ENCODE measurements at regions not wholly inside any gene's neighbourhood (a gene's known extent, or its start where the extent isn't known, plus 50 kb on each side); places are given as distances from the start of the nearest gene placed in this dataset.

GRCh38 chr1:105073660-105074059 is 1324.0 kb downstream of the AMY1C start:
- TF ChIP-seq TCF12 (IDR thresholded peaks at IDR 0.05; ENCODE audit: low read depth, low read length) (no peak), NBN (IDR thresholded peaks at IDR 0.05) (no peak)

Measured in GM12878 (cell line).